ENCODE measurements at regions not wholly inside any gene's neighbourhood (a gene's known extent, or its start where the extent isn't known, plus 50 kb on each side); places are given as distances from the start of the nearest gene placed in this dataset.

DNA sequence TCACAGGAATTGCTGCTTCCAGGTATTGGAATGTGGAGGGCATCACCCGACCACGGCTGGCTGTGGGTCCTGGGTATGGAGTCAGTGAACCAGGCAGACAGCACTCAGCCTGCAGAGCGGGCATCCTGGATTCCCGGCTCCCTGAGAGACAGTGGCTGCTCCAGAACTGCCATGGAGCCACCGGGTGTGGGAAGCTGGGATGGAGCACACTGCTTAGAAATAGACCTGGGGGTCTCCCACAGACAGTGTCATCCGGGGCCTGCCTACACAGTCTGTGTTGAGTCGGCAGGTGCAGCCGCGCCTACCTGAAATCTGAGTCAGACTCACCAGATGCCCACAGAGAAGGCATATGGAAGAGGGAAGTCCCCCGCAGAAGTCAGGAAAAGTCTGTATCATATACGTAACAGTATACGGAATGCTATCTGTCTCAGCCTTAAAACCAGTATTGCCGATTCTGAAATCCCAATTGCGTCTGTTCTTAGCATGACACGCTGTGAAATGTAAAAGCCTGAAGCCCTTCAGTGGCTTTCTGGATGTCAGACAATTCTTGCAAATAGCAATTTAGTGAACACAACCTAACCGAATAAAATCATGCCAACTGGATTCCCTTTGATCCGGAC, 509.7 kb upstream of the MYT1L start:
- TF ChIP-seq, protein P1, sequence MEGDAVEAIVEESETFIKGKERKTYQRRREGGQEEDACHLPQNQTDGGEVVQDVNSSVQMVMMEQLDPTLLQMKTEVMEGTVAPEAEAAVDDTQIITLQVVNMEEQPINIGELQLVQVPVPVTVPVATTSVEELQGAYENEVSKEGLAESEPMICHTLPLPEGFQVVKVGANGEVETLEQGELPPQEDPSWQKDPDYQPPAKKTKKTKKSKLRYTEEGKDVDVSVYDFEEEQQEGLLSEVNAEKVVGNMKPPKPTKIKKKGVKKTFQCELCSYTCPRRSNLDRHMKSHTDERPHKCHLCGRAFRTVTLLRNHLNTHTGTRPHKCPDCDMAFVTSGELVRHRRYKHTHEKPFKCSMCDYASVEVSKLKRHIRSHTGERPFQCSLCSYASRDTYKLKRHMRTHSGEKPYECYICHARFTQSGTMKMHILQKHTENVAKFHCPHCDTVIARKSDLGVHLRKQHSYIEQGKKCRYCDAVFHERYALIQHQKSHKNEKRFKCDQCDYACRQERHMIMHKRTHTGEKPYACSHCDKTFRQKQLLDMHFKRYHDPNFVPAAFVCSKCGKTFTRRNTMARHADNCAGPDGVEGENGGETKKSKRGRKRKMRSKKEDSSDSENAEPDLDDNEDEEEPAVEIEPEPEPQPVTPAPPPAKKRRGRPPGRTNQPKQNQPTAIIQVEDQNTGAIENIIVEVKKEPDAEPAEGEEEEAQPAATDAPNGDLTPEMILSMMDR (IDR thresholded peaks at IDR 0.05; ENCODE audit: low read depth, low read length, poor library complexity, severe bottlenecking) = no peak
- no peak for TF ChIP-seq EZH2phosphoT487 (IDR thresholded peaks at IDR 0.05; ENCODE audit: borderline replicate concordance, low read length)

Measured in DOHH2 (cell line).